ENCODE measurements at regions not wholly inside any gene's neighbourhood (a gene's known extent, or its start where the extent isn't known, plus 50 kb on each side); places are given as distances from the start of the nearest gene placed in this dataset.

DNA sequence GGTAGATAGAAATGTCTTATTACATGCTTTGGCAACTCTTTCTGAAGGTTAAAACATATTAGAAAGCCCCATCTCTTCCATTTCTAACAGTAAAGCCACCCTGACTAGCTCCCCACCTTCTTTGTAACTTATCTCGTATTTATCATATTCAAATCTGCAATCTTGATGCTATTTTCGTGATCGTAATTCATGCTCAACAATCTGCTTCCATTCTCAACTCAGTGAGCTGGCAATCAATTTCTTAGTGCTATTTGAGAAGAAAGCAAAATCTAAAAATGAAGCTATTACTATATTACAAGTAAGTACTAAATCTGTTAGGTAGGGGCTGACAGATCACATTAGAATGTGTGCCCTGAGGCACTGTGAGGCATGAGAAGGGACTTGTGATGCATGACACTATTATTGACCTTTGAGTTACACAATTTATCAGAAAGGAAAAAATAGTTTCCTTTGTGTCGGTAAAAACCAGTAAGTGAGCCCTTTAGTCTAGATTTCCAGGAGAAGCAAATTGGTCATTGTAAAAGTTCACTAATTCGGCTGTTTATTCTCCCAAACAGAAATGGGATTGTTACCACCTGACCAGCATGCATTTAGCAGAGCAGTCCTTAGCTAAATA lies 379.7 kb upstream of the CNTN6 start:
- Histone ChIP-seq H2AK5ac (ENCODE audit: low read depth, low read length) (no peak overlapping the region), H3K4ac (replicated peaks; ENCODE audit: insufficient read length, low read depth, low read length) (no peak overlapping the region), H2BK5ac (ENCODE audit: low read depth, low read length) (no peak overlapping the region), H3K27me3 (replicated peaks in 1 of 4; ENCODE audit: control insufficient read depth in 3 of 4, extremely low read depth in 1 of 4, insufficient read depth in 3 of 4, low read length in 3 of 4) (no peaks in the 10 kb centered on the region), H2BK20ac (ENCODE audit: low read length) (no peak overlapping the region), H3K27ac (ENCODE audit: low read depth, low read length) (no peak overlapping the region), H3K79me2 (ENCODE audit: control insufficient read depth in 1 of 2, insufficient read depth in 2 of 2, low read length in 2 of 2) (no peaks in the 10 kb centered on the region), H2BK15ac (ENCODE audit: low read length) (no peak overlapping the region), H3K56ac (replicated peaks; ENCODE audit: insufficient read length, low read depth, low read length) (no peak overlapping the region), H3K9me3 (ENCODE audit: insufficient read depth in 2 of 2, low read depth in 1 of 2, low read length in 1 of 2) (no peaks in the 10 kb centered on the region), H4K8ac (ENCODE audit: extremely low read depth, insufficient read depth, low read length) (no peak overlapping the region), H3K79me1 (ENCODE audit: low read depth, low read length) (no peaks in the 10 kb centered on the region), H3K4me3 (ENCODE audit: extremely low read depth in 1 of 4, insufficient read depth in 2 of 4, low read depth in 3 of 4, low read length in 4 of 4) (no peak overlapping the region), H3K14ac (ENCODE audit: insufficient read length) (no peak overlapping the region), H3K36me3 (ENCODE audit: control insufficient read depth in 2 of 4, insufficient read depth in 4 of 4, low read length in 3 of 4) (no peaks in the 10 kb centered on the region), H2BK12ac (ENCODE audit: low read depth, low read length) (no peak overlapping the region), H2BK120ac (replicated peaks; ENCODE audit: low read depth, low read length) (no peak overlapping the region), H4K91ac (replicated peaks; ENCODE audit: insufficient read length, low read length) (no peak overlapping the region), H4K20me1 (replicated peaks in 1 of 2; ENCODE audit: control insufficient read depth in 1 of 2, insufficient read depth in 2 of 2, low read length in 2 of 2) (no peaks in the 10 kb centered on the region), H3K4me1 (replicated peaks in 1 of 4; ENCODE audit: control insufficient read depth in 3 of 4, insufficient read depth in 4 of 4, low read length in 3 of 4) (no peaks in the 10 kb centered on the region), H3K18ac (ENCODE audit: extremely low read depth, low read length) (no peak overlapping the region), H3K23ac (ENCODE audit: insufficient read length) (no peak overlapping the region), H3K9ac (replicated peaks in 1 of 4; ENCODE audit: extremely low read depth in 1 of 4, low read depth in 3 of 4, low read length in 3 of 4) (no peak overlapping the region), H3K23me2 (ENCODE audit: low read depth, low read length) (no peaks in the 10 kb centered on the region), H4K5ac (ENCODE audit: insufficient read length, low read depth, low read length) (no peak overlapping the region), H2AFZ (ENCODE audit: low read length) (no peak overlapping the region), H3K4me2 (ENCODE audit: insufficient read depth in 1 of 2, low read depth in 2 of 2, low read length in 2 of 2) (no peak overlapping the region)
- ChIA-PET CTCF (ENCODE audit: partially characterized antibody) (interaction anchor here (0.9 to 1.1 kb wide), 2 partner anchors 29 to 228 kb away, joined by 3 to 4 read pairs; no protein-coding TSS in a partner anchor), POLR2A (ENCODE audit: partially characterized antibody) (no interaction called here)
- no peak for FAIRE-seq
- DNase-seq (ENCODE audit: low read depth in 1 of 2, low spot score in 2 of 2): no peak
- WGBS, 2 experiments (ENCODE audit: extremely low coverage in 1 of 2, insufficient coverage in 1 of 2, insufficient read length in 1 of 2, insufficient replicate concordance in 2 of 2, low coverage in 1 of 2, low lambda C conversion rate in 2 of 2, missing lambda C conversion rate in 1 of 2): 79% methylated on average over 5 of the region's 5 CpGs; no CpG with 5 or more reads in 1 of the 2 experiments
- TF ChIP-seq EZH2 (IDR thresholded peaks at IDR 0.05; ENCODE audit: low read depth, low read length, severe bottlenecking) (no peak), SAP30 (IDR thresholded peaks at IDR 0.05; ENCODE audit: insufficient read depth, insufficient replicate concordance, low read length) (no peak), SIX5 (IDR thresholded peaks at IDR 0.05; ENCODE audit: low read depth, low read length) (no peak), CEBPB (IDR thresholded peaks at IDR 0.05; ENCODE audit: low read depth, low read length) (no peak), GTF2F1 (IDR thresholded peaks at IDR 0.05; ENCODE audit: borderline replicate concordance, low read depth, low read length) (no peak), TEAD4 (IDR thresholded peaks at IDR 0.05; ENCODE audit: low read depth, low read length) (no peak), ASH2L (IDR thresholded peaks at IDR 0.05; ENCODE audit: low read length) (no peak), TAF7 (optimal IDR thresholded peaks at IDR 0.05; ENCODE audit: borderline replicate concordance, low read depth, low read length) (no peak), MAFK (IDR thresholded peaks at IDR 0.05; ENCODE audit: low read depth, low read length) (no peak), KDM4A (IDR thresholded peaks at IDR 0.05; ENCODE audit: low read depth, low read length, severe bottlenecking) (no peak), CBX5 (IDR thresholded peaks at IDR 0.05; ENCODE audit: low read depth, low read length) (no peak)
- TF ChIP-seq, protein P1, sequence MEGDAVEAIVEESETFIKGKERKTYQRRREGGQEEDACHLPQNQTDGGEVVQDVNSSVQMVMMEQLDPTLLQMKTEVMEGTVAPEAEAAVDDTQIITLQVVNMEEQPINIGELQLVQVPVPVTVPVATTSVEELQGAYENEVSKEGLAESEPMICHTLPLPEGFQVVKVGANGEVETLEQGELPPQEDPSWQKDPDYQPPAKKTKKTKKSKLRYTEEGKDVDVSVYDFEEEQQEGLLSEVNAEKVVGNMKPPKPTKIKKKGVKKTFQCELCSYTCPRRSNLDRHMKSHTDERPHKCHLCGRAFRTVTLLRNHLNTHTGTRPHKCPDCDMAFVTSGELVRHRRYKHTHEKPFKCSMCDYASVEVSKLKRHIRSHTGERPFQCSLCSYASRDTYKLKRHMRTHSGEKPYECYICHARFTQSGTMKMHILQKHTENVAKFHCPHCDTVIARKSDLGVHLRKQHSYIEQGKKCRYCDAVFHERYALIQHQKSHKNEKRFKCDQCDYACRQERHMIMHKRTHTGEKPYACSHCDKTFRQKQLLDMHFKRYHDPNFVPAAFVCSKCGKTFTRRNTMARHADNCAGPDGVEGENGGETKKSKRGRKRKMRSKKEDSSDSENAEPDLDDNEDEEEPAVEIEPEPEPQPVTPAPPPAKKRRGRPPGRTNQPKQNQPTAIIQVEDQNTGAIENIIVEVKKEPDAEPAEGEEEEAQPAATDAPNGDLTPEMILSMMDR (IDR thresholded peaks at IDR 0.05; ENCODE audit: control extremely low read depth in 1 of 3, insufficient read depth in 1 of 3, low read depth in 1 of 3, low read length in 3 of 3): no peak

All from H1 (cell line).